HEK293 (cell line): ENCODE measurements at regions not wholly inside any gene's neighbourhood (a gene's known extent, or its start where the extent isn't known, plus 50 kb on each side); places are given as distances from the start of the nearest gene placed in this dataset.

Experiments
- CTCF ChIA-PET: fragments of 350-600 bp; formaldehyde crosslinking; extraction: SDS; loops from one replicate; lab custom pipeline; 2021; ENCODE audit warnings: antibody characterized with exemption; lab: Yijun Ruan, JAX
- POLR2A ChIA-PET: fragments of 300-600 bp; formaldehyde crosslinking; extraction: SDS; loops from one replicate; lab custom pipeline; 2020; ENCODE audit warnings: antibody characterized with exemption, inconsistent platforms; lab: Yijun Ruan, JAX
- H3K27ac ChIP-seq: fragments of 200-500 bp; sonication (Bioruptor generic); 2 replicates; pipeline ENCODE4 v1.5.1; 2014; ENCODE audit warnings: low read depth, low read length, control low read depth, inconsistent platforms; ENCODE audit errors: extremely low read depth
- H3K36me3 ChIP-seq, 2 experiments: fragments of 200-500 bp in 1 of 2; sonication (Bioruptor generic) in 1 of 2; 1 replicate in 1 of 2; 2 replicates in 1 of 2; pipeline ENCODE4 v1.5.1; 2014 to 2017; ENCODE audit warnings: inconsistent platforms in 2 of 2, low read length in 2 of 2; ENCODE audit not compliant: control insufficient read depth in 2 of 2, insufficient read depth in 1 of 2
- H3K4me1 ChIP-seq: fragments of 200-500 bp; sonication (Bioruptor generic); 2 replicates; pipeline ENCODE4 v1.5.1; 2014; ENCODE audit warnings: mild to moderate bottlenecking, low read length, inconsistent platforms; ENCODE audit not compliant: control insufficient read depth, insufficient read depth
- H3K4me3 ChIP-seq: 2 replicates; pipeline ENCODE4 v1.5.1; 2011; ENCODE audit warnings: low read depth, mild to moderate bottlenecking, control low read depth, low read length, moderate library complexity
- H3K9me3 ChIP-seq: fragments of 200-500 bp; sonication (Bioruptor generic); 2 replicates; pipeline ENCODE4 v1.5.1; 2014; ENCODE audit warnings: low read depth, low read length, inconsistent platforms; ENCODE audit not compliant: control insufficient read depth, insufficient read depth
- BCL11B ChIP-seq: fragments of 450-650 bp; formaldehyde crosslinking; IDR thresholded peaks from 2 replicates; pipeline ENCODE4 v1.5.1; 2016; ENCODE audit warnings: low read depth, missing biosample characterization, missing genetic modification characterization
- EGR2 ChIP-seq: fragments of 450-650 bp; formaldehyde crosslinking; IDR thresholded peaks from 2 replicates; pipeline ENCODE4 v1.5.1; 2016; ENCODE audit warnings: low read depth, missing biosample characterization, missing genetic modification characterization
- GLI2 ChIP-seq: fragments of 450-650 bp; formaldehyde crosslinking; IDR thresholded peaks from 2 replicates; pipeline ENCODE4; 2017; ENCODE audit warnings: missing biosample characterization, missing genetic modification characterization, low read depth, borderline replicate concordance
- KLF10 ChIP-seq: fragments of 450-650 bp; IDR thresholded peaks from 2 replicates; pipeline ENCODE4 v1.5.1; 2018; ENCODE audit warnings: missing biosample characterization, mild to moderate bottlenecking, missing genetic modification characterization
- MYNN ChIP-seq: fragments of 450-650 bp; formaldehyde crosslinking; IDR thresholded peaks from 2 replicates; pipeline ENCODE4 v1.5.1; 2016; ENCODE audit warnings: missing biosample characterization, missing genetic modification characterization, borderline replicate concordance
- SETDB1 ChIP-seq: IDR thresholded peaks from one replicate; pipeline ENCODE4 v1.6.1; 2017; ENCODE audit warnings: mild to moderate bottlenecking, low read length, moderate library complexity, mixed read lengths; ENCODE audit not compliant: insufficient read length
- TRIM28 ChIP-seq: IDR thresholded peaks from 2 replicates; pipeline ENCODE4 v1.6.1; 2011; ENCODE audit warnings: low read length, control low read depth, borderline replicate concordance
- ZBTB1 ChIP-seq: fragments of 450-650 bp; formaldehyde crosslinking; IDR thresholded peaks from 2 replicates; pipeline ENCODE4 v1.5.1; 2016; ENCODE audit warnings: missing biosample characterization, missing genetic modification characterization
- ZFHX2 ChIP-seq: fragments of 450-650 bp; formaldehyde crosslinking; conservative IDR thresholded peaks from 2 replicates; pipeline ENCODE4 v1.5.1; 2016; ENCODE audit warnings: missing biosample characterization, missing genetic modification characterization
- ZFP37 ChIP-seq: fragments of 450-650 bp; formaldehyde crosslinking; IDR thresholded peaks from 2 replicates; pipeline ENCODE4 v1.5.1; 2016; ENCODE audit warnings: missing biosample characterization, missing genetic modification characterization
- ZIC2 ChIP-seq: fragments of 450-650 bp; formaldehyde crosslinking; IDR thresholded peaks from 2 replicates; pipeline ENCODE4 v1.5.1; 2016; ENCODE audit warnings: missing biosample characterization, missing genetic modification characterization
- ZNF2 ChIP-seq: fragments of 450-650 bp; formaldehyde crosslinking; IDR thresholded peaks from 2 replicates; pipeline ENCODE4 v1.5.1; 2016; ENCODE audit warnings: missing biosample characterization, missing genetic modification characterization
- ZNF211 ChIP-seq: fragments of 450-650 bp; formaldehyde crosslinking; IDR thresholded peaks from 2 replicates; pipeline ENCODE4 v1.5.1; 2016; ENCODE audit warnings: low read depth, missing biosample characterization, missing genetic modification characterization
- ZNF221 ChIP-seq: fragments of 450-650 bp; formaldehyde crosslinking; IDR thresholded peaks from 2 replicates; pipeline ENCODE4 v1.5.1; 2017; ENCODE audit warnings: missing biosample characterization, missing genetic modification characterization, borderline replicate concordance
- ZNF248 ChIP-seq: fragments of 450-650 bp; formaldehyde crosslinking; IDR thresholded peaks from 2 replicates; pipeline ENCODE4 v1.5.1; 2017; ENCODE audit warnings: missing biosample characterization, missing genetic modification characterization
- ZNF366 ChIP-seq: fragments of 450-650 bp; formaldehyde crosslinking; conservative IDR thresholded peaks from 2 replicates; pipeline ENCODE4 v1.5.1; 2016; ENCODE audit warnings: missing biosample characterization, missing genetic modification characterization
- ZNF391 ChIP-seq: fragments of 450-650 bp; formaldehyde crosslinking; IDR thresholded peaks from 2 replicates; pipeline ENCODE4 v1.5.1; 2016; ENCODE audit warnings: low read depth, missing biosample characterization, missing genetic modification characterization, borderline replicate concordance
- ZNF610 ChIP-seq: fragments of 450-650 bp; formaldehyde crosslinking; IDR thresholded peaks from 2 replicates; pipeline ENCODE4 v1.5.1; 2016; ENCODE audit warnings: missing biosample characterization, missing genetic modification characterization, borderline replicate concordance
- ZNF626 ChIP-seq: fragments of 450-650 bp; sonication (Bioruptor Pico); formaldehyde crosslinking; IDR thresholded peaks from 2 replicates; pipeline ENCODE4 v1.5.1; 2018; ENCODE audit warnings: missing biosample characterization, missing genetic modification characterization, inconsistent platforms
- ZNF654 ChIP-seq: fragments of 450-650 bp; formaldehyde crosslinking; IDR thresholded peaks from 2 replicates; pipeline ENCODE4 v1.5.1; 2016; ENCODE audit warnings: low read depth, missing biosample characterization, missing genetic modification characterization
- ZNF792 ChIP-seq: fragments of 450-650 bp; formaldehyde crosslinking; IDR thresholded peaks from 2 replicates; pipeline ENCODE4 v1.5.1; 2016; ENCODE audit warnings: missing biosample characterization, missing genetic modification characterization
- ZXDB ChIP-seq: fragments of 450-650 bp; formaldehyde crosslinking; IDR thresholded peaks from 2 replicates; pipeline ENCODE4 v1.5.1; 2016; ENCODE audit warnings: missing biosample characterization, missing genetic modification characterization
- TF ChIP-seq, protein P1 (sequence below): fragments of 450-650 bp; formaldehyde crosslinking; IDR thresholded peaks from 2 replicates; pipeline ENCODE4 v1.5.1; 2016; ENCODE audit warnings: missing biosample characterization, missing genetic modification characterization
- TF ChIP-seq, protein P2 (sequence below): fragments of 450-650 bp; formaldehyde crosslinking; IDR thresholded peaks from 2 replicates; pipeline ENCODE4 v1.5.1; 2016; ENCODE audit warnings: missing biosample characterization, missing genetic modification characterization
- TF ChIP-seq, protein P3 (sequence below): fragments of 450-650 bp; formaldehyde crosslinking; IDR thresholded peaks from 2 replicates; pipeline ENCODE4 v1.5.1; 2016; ENCODE audit warnings: missing biosample characterization, missing genetic modification characterization

DNA sequence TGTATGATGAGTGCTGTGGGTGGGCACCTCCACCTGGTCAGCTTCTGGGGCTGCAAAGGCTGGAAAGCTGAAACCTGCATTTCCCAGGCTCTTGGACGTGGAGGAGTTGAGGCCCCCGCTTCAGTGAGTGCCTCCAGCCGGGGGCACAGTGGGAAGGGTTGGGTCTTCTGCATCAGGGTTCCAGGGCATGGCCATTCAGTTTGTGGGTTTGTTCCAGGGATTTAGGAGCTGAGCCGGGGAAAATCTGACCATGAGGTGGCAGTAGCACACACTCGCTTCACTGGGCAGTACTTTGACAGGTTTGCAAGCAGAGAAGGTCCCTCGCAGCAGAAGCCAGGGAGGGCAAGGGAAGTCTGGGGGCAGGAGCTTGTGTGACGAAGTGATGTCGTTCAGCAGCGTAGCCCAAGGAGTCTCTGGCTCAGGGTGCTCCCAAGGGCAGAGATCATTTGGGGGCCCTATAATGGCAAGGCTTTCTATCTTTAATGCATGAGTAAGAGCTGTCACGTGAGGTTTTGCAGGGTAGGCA lies 69.5 kb upstream of the SULF2 start:
- TF ChIP-seq, protein P1, sequence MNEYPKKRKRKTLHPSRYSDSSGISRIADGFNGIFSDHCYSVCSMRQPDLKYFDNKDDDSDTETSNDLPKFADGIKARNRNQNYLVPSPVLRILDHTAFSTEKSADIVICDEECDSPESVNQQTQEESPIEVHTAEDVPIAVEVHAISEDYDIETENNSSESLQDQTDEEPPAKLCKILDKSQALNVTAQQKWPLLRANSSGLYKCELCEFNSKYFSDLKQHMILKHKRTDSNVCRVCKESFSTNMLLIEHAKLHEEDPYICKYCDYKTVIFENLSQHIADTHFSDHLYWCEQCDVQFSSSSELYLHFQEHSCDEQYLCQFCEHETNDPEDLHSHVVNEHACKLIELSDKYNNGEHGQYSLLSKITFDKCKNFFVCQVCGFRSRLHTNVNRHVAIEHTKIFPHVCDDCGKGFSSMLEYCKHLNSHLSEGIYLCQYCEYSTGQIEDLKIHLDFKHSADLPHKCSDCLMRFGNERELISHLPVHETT (tag by site-specific recombination), result no peak
- no peak for TF ChIP-seq KLF10
- TF ChIP-seq ZNF211 (tag by site-specific recombination), result no peak
- TF ChIP-seq SETDB1, result peak; percentile 96
- TF ChIP-seq ZNF221 (tag by site-specific recombination), result no peak
- TF ChIP-seq ZNF391 (tag by site-specific recombination), result no peak
- peak; percentile 72; the same call in 1 of the 2 replicates for TF ChIP-seq TRIM28
- no peak for TF ChIP-seq ZNF2 (tag by site-specific recombination)
- TF ChIP-seq ZNF610 (tag by site-specific recombination), result 0 out of 2 replicates have a peak, but pooled peaks have one; percentile 54
- TF ChIP-seq ZNF626 (tag by site-specific recombination), result no peak
- TF ChIP-seq ZNF654 (tag by site-specific recombination), result peak; percentile 64
- TF ChIP-seq, protein P2, sequence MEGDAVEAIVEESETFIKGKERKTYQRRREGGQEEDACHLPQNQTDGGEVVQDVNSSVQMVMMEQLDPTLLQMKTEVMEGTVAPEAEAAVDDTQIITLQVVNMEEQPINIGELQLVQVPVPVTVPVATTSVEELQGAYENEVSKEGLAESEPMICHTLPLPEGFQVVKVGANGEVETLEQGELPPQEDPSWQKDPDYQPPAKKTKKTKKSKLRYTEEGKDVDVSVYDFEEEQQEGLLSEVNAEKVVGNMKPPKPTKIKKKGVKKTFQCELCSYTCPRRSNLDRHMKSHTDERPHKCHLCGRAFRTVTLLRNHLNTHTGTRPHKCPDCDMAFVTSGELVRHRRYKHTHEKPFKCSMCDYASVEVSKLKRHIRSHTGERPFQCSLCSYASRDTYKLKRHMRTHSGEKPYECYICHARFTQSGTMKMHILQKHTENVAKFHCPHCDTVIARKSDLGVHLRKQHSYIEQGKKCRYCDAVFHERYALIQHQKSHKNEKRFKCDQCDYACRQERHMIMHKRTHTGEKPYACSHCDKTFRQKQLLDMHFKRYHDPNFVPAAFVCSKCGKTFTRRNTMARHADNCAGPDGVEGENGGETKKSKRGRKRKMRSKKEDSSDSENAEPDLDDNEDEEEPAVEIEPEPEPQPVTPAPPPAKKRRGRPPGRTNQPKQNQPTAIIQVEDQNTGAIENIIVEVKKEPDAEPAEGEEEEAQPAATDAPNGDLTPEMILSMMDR (tag by site-specific recombination), result peak; percentile 62
- no peak for TF ChIP-seq ZFHX2 (tag by site-specific recombination)
- TF ChIP-seq ZNF792 (tag by site-specific recombination), result no peak
- TF ChIP-seq MYNN (tag by site-specific recombination), result no peak
- Histone ChIP-seq H3K36me3 (no peaks in the 10 kb centered on the region), H3K27ac (no peak overlapping the region), H3K4me3 (no peak overlapping the region), H3K9me3 (no peaks in the 10 kb centered on the region), H3K4me1 (no peaks in the 10 kb centered on the region; the same call in 1 of the 2 replicates)
- POLR2A ChIA-PET, result no interaction called here
- CTCF ChIA-PET, result interaction anchor here (0.6 to 2.0 kb wide), 14 partner anchors 15 to 1588 kb away, joined by 3 to 10 read pairs (median 4); no protein-coding TSS in a partner anchor

DNA sequence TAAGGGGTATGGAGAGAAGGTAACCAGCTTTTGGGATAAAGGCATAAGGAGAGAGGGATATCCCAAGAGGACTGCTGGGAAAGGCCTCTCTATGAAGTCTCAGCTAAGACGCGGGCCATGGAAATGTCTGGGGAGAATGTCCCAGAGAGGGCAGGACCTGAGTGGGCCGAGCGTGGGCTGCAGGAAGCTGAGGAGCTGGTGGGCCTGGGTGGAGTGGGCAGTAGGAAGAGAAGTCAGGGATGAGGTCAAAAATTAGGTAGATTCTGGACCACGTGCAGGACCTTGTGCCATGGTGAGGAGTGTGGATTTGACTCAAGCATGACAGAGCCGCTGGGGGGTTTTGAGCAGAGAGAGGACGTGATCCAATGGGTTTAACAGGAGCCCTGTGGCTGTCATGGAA lies 66.5 kb upstream of the SULF2 start:
- TF ChIP-seq ZFHX2 (tag by site-specific recombination), result 0 out of 2 replicates have a peak, but pooled peaks have one; percentile 30
- TF ChIP-seq TRIM28, result no peak
- peak; percentile 66 for TF ChIP-seq EGR2 (tag by site-specific recombination)
- no peak for TF ChIP-seq ZNF248 (tag by site-specific recombination)
- TF ChIP-seq, all 188 proteins: peak for 2
- ChIA-PET POLR2A (no interaction called here), CTCF (interaction anchor here (0.7 kb wide), 1 partner anchor 202 kb away, joined by 3 read pairs; no protein-coding TSS in a partner anchor)
- no peak overlapping the region for H3K27ac ChIP-seq
- no peaks in the 10 kb centered on the region for H3K4me1 ChIP-seq
- H3K4me3 ChIP-seq, result no peak overlapping the region
- no peaks in the 10 kb centered on the region for H3K36me3 ChIP-seq
- H3K9me3 ChIP-seq, result no peaks in the 10 kb centered on the region

DNA sequence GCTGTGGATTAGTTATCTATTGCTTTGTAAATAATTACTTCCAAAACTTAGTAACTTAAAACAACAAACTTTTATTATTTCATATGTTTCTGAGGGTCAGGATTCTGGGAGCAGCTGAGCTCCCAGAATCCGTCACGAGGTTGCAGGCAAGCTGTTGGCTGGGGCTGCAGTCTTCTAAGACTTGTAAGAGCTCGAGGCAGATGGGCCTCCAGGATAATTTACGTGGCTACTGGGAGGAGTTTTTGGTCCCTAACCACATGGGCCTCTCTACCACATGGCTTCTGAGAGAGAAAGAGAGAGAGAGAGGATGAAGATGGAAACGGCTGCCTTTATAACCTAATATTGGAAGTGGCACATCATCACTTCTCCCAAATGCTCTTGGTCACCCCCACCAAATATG lies 64.9 kb upstream of the SULF2 start:
- POLR2A ChIA-PET, result no interaction called here
- Histone ChIP-seq H3K4me3 (no peak overlapping the region), H3K27ac (no peak overlapping the region), H3K9me3 (no peaks in the 10 kb centered on the region), H3K4me1 (no peaks in the 10 kb centered on the region), H3K36me3 (no peaks in the 10 kb centered on the region)
- CTCF ChIA-PET, result interaction anchor here (0.6 to 1.1 kb wide), 4 partner anchors 14 to 347 kb away, joined by 3 to 9 read pairs (median 4); no protein-coding TSS in a partner anchor
- TF ChIP-seq ZBTB1 (tag by site-specific recombination), result no peak
- TF ChIP-seq, protein P3, sequence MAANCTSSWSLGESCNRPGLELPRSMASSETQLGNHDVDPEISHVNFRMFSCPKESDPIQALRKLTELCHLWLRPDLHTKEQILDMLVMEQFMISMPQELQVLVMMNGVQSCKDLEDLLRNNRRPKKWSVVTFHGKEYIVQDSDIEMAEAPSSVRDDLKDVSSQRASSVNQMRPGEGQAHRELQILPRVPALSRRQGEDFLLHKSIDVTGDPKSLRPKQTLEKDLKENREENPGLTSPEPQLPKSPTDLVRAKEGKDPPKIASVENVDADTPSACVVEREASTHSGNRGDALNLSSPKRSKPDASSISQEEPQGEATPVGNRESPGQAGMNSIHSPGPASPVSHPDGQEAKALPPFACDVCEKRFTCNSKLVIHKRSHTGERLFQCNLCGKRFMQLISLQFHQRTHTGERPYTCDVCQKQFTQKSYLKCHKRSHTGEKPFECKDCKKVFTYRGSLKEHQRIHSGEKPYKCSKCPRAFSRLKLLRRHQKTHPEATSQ (tag by site-specific recombination), result no peak
- TF ChIP-seq, protein P2 (tag by site-specific recombination), result no peak
- TF ChIP-seq ZIC2 (tag by site-specific recombination), result no peak
- no peak for TF ChIP-seq BCL11B (tag by site-specific recombination)
- TF ChIP-seq ZXDB (tag by site-specific recombination), result no peak
- no peak for TF ChIP-seq GLI2 (tag by site-specific recombination)
- no peak for TF ChIP-seq ZNF366 (tag by site-specific recombination)
- no peak for TF ChIP-seq TRIM28
- TF ChIP-seq ZFP37, result no peak
